ENCODE measurements at regions not wholly inside any gene's neighbourhood (a gene's known extent, or its start where the extent isn't known, plus 50 kb on each side); places are given as distances from the start of the nearest gene placed in this dataset.
"Not testable (repeated sequence)": the region's sequence is repeated elsewhere in the genome, so short reads cannot be mapped to it uniquely, and the experiment has no call there.

DNA sequence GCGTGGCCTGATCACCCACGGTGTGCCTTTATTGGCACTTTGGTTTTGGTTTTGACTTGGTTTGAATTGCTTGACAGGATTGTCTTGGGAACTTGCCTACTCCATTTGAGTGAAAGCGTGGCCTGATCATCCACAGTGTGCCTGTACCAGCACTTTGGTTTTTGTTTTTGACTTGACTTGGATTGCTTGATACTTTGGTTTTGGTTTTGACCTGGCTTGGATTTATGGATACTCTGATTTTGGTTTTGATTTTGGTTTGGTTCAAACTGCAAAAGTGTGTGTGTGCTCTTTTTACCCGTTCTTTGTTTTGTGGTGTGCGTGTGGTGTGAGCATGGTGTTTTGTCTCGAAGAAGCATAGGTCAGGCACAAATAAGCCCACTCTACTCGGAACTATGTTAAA lies 58.8 kb upstream of the SPIN4 start:
- not testable (repeated sequence) for H3K4me3 ChIP-seq (ENCODE audit: low read length); H3K27me3 ChIP-seq (ENCODE audit: control insufficient read depth, insufficient read depth, low read length); H3K9ac ChIP-seq (ENCODE audit: low read length); H3K36me3 ChIP-seq (ENCODE audit: control insufficient read depth, insufficient read depth, low read length); H3K9me3 ChIP-seq (ENCODE audit: control insufficient read depth, low read length); H3K4me1 ChIP-seq (ENCODE audit: control insufficient read depth, insufficient read depth, low read length)

DNA sequence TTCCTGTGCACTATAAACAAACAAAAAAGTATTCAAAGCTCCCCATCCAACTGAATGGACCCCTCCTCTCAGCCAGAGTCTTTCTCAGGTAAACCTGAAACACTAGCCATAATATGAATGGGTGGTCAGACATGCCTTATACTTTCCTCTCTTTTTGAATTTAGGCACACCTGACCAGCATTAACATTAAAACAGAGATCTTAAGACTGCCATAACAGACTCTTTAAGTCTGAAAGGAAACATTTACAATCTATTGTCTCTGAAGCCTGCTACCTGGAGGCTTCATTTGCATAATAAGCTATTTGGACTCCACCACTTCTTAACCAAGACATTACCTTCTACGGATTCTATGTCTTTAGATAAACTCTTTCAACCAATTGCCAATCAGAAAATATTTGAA lies 56.9 kb upstream of the SPIN4 start:
- H3K9me3 ChIP-seq (ENCODE audit: control insufficient read depth, low read length) = no peaks in the 10 kb centered on the region
- H3K36me3 ChIP-seq (ENCODE audit: control insufficient read depth, insufficient read depth, low read length) = no peaks in the 10 kb centered on the region
- H3K4me1 ChIP-seq (ENCODE audit: control insufficient read depth, insufficient read depth, low read length) = no peaks in the 10 kb centered on the region

DNA sequence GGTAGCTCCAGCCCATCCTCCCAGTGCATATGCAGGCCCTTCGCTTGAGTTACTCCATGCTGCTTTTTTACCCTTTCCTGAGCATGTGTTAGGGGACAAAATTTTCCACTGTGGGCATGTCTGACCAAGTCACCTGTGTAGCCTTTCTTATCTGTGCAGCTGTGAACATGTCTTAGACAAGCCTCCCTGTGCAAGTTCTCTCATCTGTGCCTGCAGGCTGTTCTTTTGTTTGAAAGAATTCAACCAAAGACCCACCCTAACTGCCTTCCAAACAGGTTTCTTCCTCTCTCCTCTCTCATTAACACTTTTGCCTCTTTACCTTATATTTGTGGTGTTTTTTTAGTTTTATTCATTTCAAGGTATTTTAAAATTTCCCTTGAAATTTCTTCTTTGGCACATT lies 53.2 kb upstream of the SPIN4 start:
- no peak overlapping the region for H3K9ac ChIP-seq (ENCODE audit: low read length)
- no peaks in the 10 kb centered on the region for H3K27me3 ChIP-seq (ENCODE audit: control insufficient read depth, insufficient read depth, low read length)
- no peaks in the 10 kb centered on the region for H3K36me3 ChIP-seq (ENCODE audit: control insufficient read depth, insufficient read depth, low read length)
- H3K4me3 ChIP-seq (ENCODE audit: low read length) = no peak overlapping the region
- H3K4me1 ChIP-seq (ENCODE audit: control insufficient read depth, insufficient read depth, low read length) = no peaks in the 10 kb centered on the region
- no peaks in the 10 kb centered on the region for H3K9me3 ChIP-seq (ENCODE audit: control insufficient read depth, low read length)

More for the DNA sequence above, 56.9 kb upstream of the SPIN4 start:
- H3K4me3 ChIP-seq (ENCODE audit: low read length) = no peak overlapping the region
- no peak overlapping the region for H3K9ac ChIP-seq (ENCODE audit: low read length)
- H3K27me3 ChIP-seq (ENCODE audit: control insufficient read depth, insufficient read depth, low read length) = no peaks in the 10 kb centered on the region

DNA sequence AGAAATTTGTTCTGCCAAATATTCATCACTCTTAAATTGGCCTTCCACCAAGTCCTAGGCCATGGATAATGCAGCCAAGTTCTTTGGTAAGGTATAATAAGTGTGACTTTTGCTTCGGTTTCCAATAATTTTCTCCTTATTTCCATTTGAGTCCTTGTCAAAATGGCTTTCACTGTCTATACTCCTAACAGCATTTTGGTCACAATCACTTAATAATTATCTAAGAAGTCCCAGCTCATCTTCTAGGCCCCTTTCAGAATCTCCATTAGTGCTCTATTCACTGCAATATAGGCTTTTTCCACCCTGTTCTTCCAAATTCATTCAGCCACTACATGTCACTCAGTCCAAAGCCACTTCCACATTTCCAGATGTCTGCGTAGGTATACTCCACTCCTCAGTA lies 51.0 kb upstream of the SPIN4 start:
- Histone ChIP-seq H3K9ac (ENCODE audit: low read length) (no peak overlapping the region), H3K4me1 (ENCODE audit: control insufficient read depth, insufficient read depth, low read length) (no peaks in the 10 kb centered on the region), H3K27me3 (ENCODE audit: control insufficient read depth, insufficient read depth, low read length) (no peaks in the 10 kb centered on the region), H3K36me3 (ENCODE audit: control insufficient read depth, insufficient read depth, low read length) (no peaks in the 10 kb centered on the region), H3K4me3 (ENCODE audit: low read length) (no peak overlapping the region), H3K9me3 (ENCODE audit: control insufficient read depth, low read length) (no peaks in the 10 kb centered on the region)
